Ovary (tissue), 7 donors: ENCODE measurements at regions not wholly inside any gene's neighbourhood (a gene's known extent, or its start where the extent isn't known, plus 50 kb on each side); places are given as distances from the start of the nearest gene placed in this dataset.

Experiments used
- DNase-seq, 5 donors: peaks; one replicate each; pipeline ENCODE4 v3.0.0-alpha.2; 2019 to 2020
- H3K27ac ChIP-seq, 2 donors: fragments of 200-600 bp; one replicate each; pipeline versions ENCODE4 v1.5.1 to v1.8.0; 2019 to 2022
- H3K27me3 ChIP-seq: fragments of 200-600 bp; one replicate; pipeline ENCODE4 v1.8.0; 2022
- H3K36me3 ChIP-seq: fragments of 200-600 bp; sonication (generic); one replicate; pipeline ENCODE4 v1.5.1; 2019
- H3K4me1 ChIP-seq: one replicate; pipeline ENCODE4 v1.8.1; 2013; ENCODE audit warnings: mild to moderate bottlenecking, moderate library complexity; ENCODE audit not compliant: insufficient read depth
- H3K4me3 ChIP-seq: fragments of 200-600 bp; sonication (generic); one replicate; pipeline ENCODE4 v1.5.1; 2017
- H3K9me3 ChIP-seq, 2 donors: fragments of 200-600 bp in 1 of 2; sonication (generic) in 1 of 2; one replicate each; pipeline versions ENCODE4 v1.5.1 to v1.8.1; 2013 to 2019; ENCODE audit warnings: mild to moderate bottlenecking in 1 of 2, moderate library complexity in 1 of 2
- EP300 ChIP-seq: sonication (generic); formaldehyde crosslinking; IDR thresholded peaks from one replicate; pipeline ENCODE4 v1.6.1; 2017; ENCODE audit warnings: antibody characterized with exemption
- POLR2A ChIP-seq: fragments of 450-650 bp; IDR thresholded peaks from one replicate; pipeline ENCODE4 v1.6.1; 2017; ENCODE audit warnings: antibody characterized with exemption, mild to moderate bottlenecking, moderate library complexity
- WGBS, 3 donors: extraction: QIAGEN DNeasy Blood & Tissue Kit in 1 of 3; methylation state at CpG; one replicate each; pipeline versions ENCODE4 v1.1.5 to v1.1.7; 2013 to 2017; 5-methylcytosine and 5-hydroxymethylcytosine counted together
- intact Hi-C, 4 donors: fragments of 100-400 bp; cut with DNase I; formaldehyde crosslinking; loops; one replicate each; pipeline versions ENCODE4 v1.11.0 to v1.15.1; 2022 to 2023
- TF ChIP-seq, protein P1 (sequence below), 3 donors: fragments of 450-650 bp in 2 of 3; fragments of 200-600 bp in 1 of 3; IDR thresholded peaks; one replicate each; pipeline versions ENCODE4 v1.5.1 to v1.8.0; 2016 to 2022; ENCODE audit warnings: antibody characterized with exemption in 3 of 3, mild to moderate bottlenecking in 1 of 3
- donor health status: DM: no; HTN: no; CAD: no; lungs with moderate emphysema.
- donor health status: DM: no; HTN: no; CAD: no.
- donor health status: Bipolar disorder and iron deficiency.
- donor health status: DM: no; HTN: no; CAD: no.
- donor health status: DM: yes; HTN: yes; CAD: no.

DNA sequence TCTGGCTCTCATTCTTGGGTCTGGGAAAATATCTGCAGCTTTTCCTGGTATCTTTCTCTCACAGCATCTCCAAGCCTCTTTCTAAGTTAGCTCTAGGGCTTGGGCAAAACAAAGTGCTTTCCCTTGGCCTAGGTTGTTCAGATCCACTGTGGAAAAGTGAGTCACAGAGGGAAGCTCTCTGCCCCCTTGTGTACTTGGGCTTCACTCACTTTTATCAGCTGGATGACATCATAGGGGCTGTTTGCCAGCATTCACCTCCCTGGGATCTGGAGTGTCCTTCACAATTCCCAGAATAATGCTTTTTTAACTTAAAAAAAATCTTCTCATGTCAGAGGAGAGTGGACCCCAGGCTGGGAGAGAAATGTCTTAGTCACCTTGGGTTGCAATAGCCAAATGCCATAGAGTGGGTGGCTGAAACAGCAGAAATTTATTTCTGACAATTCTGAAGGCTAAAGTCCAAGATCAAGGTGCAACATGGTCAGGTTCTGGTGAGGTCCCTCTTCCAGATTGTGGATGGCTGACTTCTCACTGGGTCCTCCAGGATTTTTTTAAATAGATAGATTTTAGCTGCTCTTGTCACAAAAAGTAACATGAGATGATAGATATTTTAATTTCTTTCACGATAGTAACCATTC, 247.8 kb downstream of the SH2D1A start:
- Histone ChIP-seq H3K36me3 (no peaks in the 10 kb centered on the region), H3K4me1 (no peaks in the 10 kb centered on the region), H3K27me3 (no peaks in the 10 kb centered on the region), H3K27ac (no peak overlapping the region), H3K4me3 (no peak overlapping the region), H3K9me3 (no peaks in the 10 kb centered on the region)
- no peak for TF ChIP-seq POLR2A
- TF ChIP-seq, protein P1, sequence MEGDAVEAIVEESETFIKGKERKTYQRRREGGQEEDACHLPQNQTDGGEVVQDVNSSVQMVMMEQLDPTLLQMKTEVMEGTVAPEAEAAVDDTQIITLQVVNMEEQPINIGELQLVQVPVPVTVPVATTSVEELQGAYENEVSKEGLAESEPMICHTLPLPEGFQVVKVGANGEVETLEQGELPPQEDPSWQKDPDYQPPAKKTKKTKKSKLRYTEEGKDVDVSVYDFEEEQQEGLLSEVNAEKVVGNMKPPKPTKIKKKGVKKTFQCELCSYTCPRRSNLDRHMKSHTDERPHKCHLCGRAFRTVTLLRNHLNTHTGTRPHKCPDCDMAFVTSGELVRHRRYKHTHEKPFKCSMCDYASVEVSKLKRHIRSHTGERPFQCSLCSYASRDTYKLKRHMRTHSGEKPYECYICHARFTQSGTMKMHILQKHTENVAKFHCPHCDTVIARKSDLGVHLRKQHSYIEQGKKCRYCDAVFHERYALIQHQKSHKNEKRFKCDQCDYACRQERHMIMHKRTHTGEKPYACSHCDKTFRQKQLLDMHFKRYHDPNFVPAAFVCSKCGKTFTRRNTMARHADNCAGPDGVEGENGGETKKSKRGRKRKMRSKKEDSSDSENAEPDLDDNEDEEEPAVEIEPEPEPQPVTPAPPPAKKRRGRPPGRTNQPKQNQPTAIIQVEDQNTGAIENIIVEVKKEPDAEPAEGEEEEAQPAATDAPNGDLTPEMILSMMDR (IDR thresholded peaks at IDR 0.05), result no peak
- no peak for TF ChIP-seq EP300
- no peak for DNase-seq
- WGBS, 3 donors, result 40 to 58% (median 50%) methylated on average over 1 of the region's 1 CpG
- intact Hi-C loops, result no loop called here

DNA sequence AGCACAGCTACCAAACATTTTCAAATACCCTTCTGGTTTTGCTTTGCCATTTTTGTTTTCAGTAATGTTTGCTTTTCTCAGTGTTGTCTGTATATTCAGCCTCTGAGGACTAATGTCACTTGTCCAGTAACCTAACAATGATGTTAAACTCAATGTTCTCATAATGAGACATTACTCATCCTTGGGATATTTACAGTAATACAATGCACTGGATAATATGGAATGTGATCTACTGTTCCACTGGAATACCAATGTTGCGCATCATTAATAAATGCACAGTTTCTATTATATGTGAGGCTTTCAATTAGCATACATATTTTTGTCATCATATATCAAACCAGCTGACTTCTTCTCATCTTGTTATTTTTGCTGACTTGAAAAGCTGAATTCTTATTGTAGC, 259.1 kb downstream of the SH2D1A start:
- DNase-seq, result no peak
- no peak overlapping the region for H3K27ac ChIP-seq
- no peaks in the 10 kb centered on the region for H3K9me3 ChIP-seq
- no peak for TF ChIP-seq EP300
- TF ChIP-seq POLR2A, result no peak
- TF ChIP-seq, protein P1 (IDR thresholded peaks at IDR 0.05), result no peak
- no peaks in the 10 kb centered on the region for H3K4me1 ChIP-seq
- intact Hi-C loops, result no loop called here
- H3K4me3 ChIP-seq, result no peak overlapping the region
- WGBS, 3 donors, result 92 to 100% (median 93%) methylated on average over 1 of the region's 1 CpG
- H3K36me3 ChIP-seq, result no peaks in the 10 kb centered on the region
- H3K27me3 ChIP-seq, result no peaks in the 10 kb centered on the region

DNA sequence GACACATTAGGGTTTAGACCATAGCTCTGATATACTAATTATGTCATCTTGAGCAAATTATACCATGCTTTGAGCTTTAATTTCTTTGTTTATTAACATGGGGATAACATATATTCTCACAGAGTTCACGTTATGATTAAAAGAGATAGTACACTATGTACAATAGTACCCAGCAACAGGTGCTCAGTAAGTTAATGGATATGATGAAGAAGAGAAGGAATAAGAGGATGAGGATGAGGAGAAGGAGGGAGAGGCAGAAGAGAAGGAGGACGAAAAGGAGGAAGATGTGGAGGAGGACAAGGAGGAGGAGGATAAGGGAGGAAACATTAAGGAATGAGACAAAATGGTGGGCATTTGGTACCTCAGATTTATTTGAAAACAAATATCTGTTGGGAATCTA, 260.4 kb downstream of the SH2D1A start:
- Histone ChIP-seq H3K27ac (no peak overlapping the region), H3K27me3 (no peaks in the 10 kb centered on the region), H3K4me3 (no peak overlapping the region), H3K36me3 (no peaks in the 10 kb centered on the region), H3K9me3 (no peaks in the 10 kb centered on the region), H3K4me1 (no peaks in the 10 kb centered on the region)
- 42 to 54% (median 51%) methylated on average over 2 of the region's 2 CpGs for WGBS, 3 donors
- no peak for DNase-seq
- intact Hi-C loops, result no loop called here
- TF ChIP-seq EP300, result no peak
- no peak for TF ChIP-seq POLR2A
- TF ChIP-seq, protein P1 (IDR thresholded peaks at IDR 0.05), result no peak

DNA sequence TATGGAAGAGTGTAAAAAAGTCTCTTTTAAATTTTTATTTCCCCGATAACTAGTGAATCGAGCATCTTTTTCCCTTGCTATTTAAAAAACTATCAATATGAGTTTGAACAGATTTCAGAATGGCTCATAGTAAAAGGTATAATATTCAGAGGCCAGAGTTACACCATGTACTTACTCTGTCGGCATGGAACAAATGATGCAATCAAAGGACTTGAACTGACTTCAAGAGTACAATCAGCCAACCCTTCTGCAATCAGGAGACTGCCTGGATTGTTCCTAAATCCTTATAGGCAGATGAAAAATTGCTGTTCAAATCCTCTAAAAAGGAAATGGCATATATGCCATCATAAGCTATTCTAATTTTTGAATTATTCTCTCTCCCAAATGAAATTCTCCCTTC, 273.3 kb downstream of the SH2D1A start:
- Histone ChIP-seq H3K27ac (no peak overlapping the region), H3K4me3 (no peak overlapping the region), H3K9me3 (no peaks in the 10 kb centered on the region), H3K27me3 (no peaks in the 10 kb centered on the region), H3K4me1 (no peaks in the 10 kb centered on the region), H3K36me3 (no peaks in the 10 kb centered on the region)
- DNase-seq, result no peak
- WGBS, 3 donors, result 74 to 80% (median 76%) methylated on average over 3 of the region's 3 CpGs
- intact Hi-C loops, result no loop called here
- TF ChIP-seq EP300 (no peak), POLR2A (no peak)
- TF ChIP-seq, protein P1 (IDR thresholded peaks at IDR 0.05), result no peak
